ENCODE measurements at regions not wholly inside any gene's neighbourhood (a gene's known extent, or its start where the extent isn't known, plus 50 kb on each side); places are given as distances from the start of the nearest gene placed in this dataset.
"Not testable (repeated sequence)": the region's sequence is repeated elsewhere in the genome, so short reads cannot be mapped to it uniquely, and the experiment has no call there.

- DNase-seq (ENCODE audit: low read depth in 2 of 2, low spot score in 1 of 2), result no peak
Observed at GRCh38 chr11:80733361-80733760, 1292.5 kb upstream of the TENM4 start.

DNA sequence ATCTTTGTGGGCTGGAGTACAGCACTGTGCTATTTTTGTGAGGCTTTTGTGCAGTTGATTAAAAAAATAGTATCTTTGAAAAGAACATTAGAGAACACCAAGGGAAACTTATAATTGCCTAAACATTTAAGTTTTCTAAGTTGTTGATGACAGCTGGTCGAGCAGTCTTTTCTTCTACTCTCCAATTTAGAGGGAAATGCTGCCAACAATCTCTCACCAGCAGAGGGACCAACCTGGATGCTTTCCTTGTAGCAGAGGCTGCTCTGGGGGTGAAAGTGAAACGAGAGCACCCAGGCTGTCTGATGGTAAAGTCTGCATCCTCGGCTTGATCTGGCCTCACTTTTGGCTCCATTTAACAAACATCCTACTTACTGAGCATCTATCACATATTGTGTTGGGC lies 1286.5 kb upstream of the TENM4 start:
- DNase-seq (ENCODE audit: low read depth in 2 of 2, low spot score in 1 of 2), result no peak

GRCh38 chr11:80726236-80726635 lies 1285.4 kb upstream of the TENM4 start:
- DNase-seq (ENCODE audit: low read depth in 2 of 2, low spot score in 1 of 2), result no peak

DNA sequence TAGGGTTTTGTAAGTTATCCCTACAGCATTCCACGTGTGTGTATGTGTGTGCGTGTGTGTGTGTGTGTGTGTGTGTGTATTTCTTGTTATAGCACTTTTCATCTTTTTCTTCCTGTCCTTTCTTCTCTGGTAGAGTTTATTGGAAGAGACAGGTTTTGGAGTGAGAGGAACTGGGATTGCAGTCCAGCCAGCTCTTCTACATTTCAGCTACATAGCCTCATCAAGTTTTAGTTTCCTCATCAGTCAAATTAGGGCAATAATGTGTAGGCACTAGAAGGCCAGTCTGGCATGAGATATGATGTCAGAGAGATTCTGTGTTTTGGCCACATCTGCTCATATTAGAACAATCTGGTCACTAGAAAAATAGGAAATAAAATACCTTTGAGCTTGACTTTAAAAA lies 1283.5 kb upstream of the TENM4 start:
- DNase-seq (ENCODE audit: low read depth in 2 of 2, low spot score in 1 of 2), result no peak

DNA sequence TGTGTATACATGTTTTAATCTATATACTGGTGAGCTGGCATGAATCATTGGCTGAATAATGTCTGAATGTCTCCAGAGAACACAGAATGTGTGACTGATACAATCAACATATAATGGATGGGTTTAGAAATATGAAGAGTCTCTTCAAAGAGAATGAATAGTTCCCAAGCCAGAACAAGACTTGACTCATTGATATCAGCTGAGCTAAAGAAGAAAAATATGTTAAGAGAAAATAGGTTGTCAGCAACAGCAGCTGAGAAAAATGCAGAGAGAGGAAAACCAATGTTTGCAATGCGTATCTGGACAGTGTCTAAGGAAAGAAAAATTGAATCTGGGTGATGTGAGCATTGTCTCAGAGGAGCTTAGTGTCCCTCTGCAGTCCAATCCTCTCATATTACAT lies 1281.8 kb upstream of the TENM4 start:
- no peak for DNase-seq (ENCODE audit: low read depth in 2 of 2, low spot score in 1 of 2)

GRCh38 chr11:80720295-80720694 lies 1279.5 kb upstream of the TENM4 start:
- no peak for DNase-seq (ENCODE audit: low read depth in 2 of 2, low spot score in 1 of 2)

DNA sequence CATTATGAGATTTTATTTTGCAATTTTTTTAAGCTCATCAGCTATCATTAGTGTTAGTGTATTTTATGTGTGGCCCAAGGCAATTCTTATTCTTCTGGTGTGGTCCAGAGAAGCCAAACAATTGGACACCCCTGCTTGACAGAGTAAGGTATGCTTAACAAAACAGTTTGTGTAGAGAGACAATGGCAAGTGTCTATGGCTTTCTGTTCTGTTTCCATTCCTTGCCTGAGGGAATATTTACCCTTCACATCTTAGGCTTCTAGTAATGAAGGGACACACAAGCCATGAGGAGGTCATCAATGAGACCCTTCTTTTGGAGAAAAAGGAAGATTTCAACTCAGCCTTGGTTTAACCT lies 1278.4 kb upstream of the TENM4 start:
- no peak for DNase-seq (ENCODE audit: low read depth in 2 of 2, low spot score in 1 of 2)

DNA sequence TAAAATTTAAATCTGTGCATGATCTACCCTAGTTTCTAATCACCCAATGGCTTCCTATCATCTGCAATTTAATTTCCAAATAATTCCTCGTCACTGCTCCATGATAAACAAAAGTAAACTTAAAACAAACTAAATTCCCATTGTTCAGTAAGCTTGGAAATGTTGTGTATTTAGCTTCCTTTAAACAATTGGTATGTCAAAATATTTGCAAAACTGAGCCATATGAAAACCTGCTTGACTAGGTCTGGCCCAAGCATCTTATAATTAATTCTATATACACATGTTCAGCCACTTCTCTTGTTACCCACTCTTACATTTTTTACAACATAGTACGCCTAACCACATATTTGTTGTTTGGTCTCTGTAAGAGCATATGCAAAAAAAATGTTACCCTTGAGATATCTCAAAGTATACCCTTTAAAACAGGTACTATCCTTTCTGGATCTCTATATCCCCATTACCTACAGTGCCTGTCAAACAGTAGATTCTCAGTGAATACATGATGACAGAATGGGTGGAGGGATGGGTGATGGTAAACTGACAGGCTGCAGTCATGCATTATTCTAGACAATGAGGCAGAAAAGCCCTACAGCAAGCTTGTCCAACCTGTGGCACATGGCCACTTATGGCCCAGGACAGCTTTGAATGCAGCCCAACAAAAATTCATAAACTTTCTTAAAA lies 1277.9 kb upstream of the TENM4 start:
- no peak for DNase-seq (ENCODE audit: low read depth in 2 of 2, low spot score in 1 of 2)

DNA sequence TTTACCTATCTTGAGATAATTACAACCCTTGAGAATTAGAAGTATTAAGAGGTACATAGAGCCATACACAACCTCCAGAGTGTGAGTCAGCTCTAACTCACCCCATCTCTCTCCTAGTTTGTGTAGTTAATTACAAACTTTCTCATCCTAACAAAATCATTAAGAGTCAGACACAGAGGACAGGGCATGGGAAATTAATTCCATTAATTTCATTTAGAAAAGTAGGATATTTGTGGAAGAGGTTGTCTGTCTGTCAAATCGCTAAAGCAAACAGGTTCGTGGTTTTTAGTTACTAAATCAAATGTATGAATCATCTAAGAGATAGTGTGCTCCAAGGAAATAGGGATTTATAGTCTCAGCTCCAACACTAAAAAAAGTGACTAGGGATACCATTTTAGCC lies 1261.4 kb upstream of the TENM4 start:
- DNase-seq (ENCODE audit: low read depth in 2 of 2, low spot score in 1 of 2), result no peak

DNA sequence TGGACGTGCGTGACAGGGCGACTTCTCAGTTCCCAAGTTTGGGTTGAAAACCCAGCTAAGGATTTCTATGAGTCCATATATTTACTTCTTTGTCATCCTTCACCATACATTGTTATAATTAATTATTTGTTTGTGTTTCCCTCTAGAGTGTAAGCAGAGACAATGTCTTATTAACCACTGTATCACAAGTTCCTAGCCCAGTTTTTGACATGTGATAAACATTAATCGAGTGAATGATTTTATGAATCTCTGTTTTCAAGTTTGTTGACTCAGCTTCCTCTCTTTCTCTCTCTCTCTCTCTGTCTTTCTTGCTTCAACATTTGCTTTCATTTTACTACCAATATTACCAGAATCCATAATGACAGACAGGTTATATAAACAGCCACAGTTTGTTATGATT lies 1259.6 kb upstream of the TENM4 start:
- no peak for DNase-seq (ENCODE audit: low read depth in 2 of 2, low spot score in 1 of 2)

GRCh38 chr11:80699406-80700177 lies 1258.8 kb upstream of the TENM4 start:
- DNase-seq (ENCODE audit: low read depth in 2 of 2, low spot score in 1 of 2), result not testable (repeated sequence)

DNA sequence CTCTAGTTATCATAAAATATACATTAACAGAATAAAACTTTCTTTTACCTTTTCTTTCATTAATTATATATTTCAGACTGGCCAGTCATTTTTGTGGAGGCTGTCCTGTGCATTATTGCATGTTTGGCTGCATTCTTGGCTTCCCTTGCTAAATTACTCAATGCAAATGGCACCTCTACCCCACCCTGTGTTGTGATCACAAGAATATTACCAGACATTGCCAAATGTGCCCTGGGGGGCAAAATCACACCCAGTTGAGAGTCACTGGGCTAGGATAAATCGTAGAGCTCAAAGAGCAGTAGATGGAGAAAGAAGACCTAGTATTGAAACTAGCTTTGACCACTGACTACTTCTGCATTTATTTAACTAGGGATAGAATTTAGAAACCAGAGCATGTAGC lies 1257.8 kb upstream of the TENM4 start:
- DNase-seq (ENCODE audit: low read depth in 2 of 2, low spot score in 1 of 2), result no peak

GRCh38 chr11:80694385-80694784 lies 1253.6 kb upstream of the TENM4 start:
- DNase-seq (ENCODE audit: low read depth in 2 of 2, low spot score in 1 of 2), result no peak

DNA sequence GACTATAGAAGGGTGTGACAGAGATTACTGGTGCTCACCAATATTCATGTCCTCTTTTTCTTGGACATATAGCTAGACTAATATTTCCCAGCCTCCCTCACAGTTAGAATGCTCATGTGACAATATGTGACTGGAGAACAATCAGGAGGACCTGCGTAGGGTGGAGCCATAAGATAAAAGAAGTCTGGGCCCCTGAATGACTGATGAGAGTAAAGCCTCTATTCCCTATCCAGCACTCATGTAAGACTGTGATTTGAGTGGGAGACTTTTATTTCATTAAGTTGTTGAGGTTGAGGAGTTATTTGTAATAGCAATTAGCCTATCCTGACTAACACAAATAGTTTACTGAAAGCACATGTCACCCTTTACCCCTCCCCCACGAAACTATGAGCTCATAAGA lies 1247.1 kb upstream of the TENM4 start:
- no peak for DNase-seq (ENCODE audit: low read depth in 2 of 2, low spot score in 1 of 2)

- DNase-seq (ENCODE audit: low read depth in 2 of 2, low spot score in 1 of 2), result no peak
Observed at GRCh38 chr11:80686889-80687288, 1246.1 kb upstream of the TENM4 start.

- no peak for DNase-seq (ENCODE audit: low read depth in 2 of 2, low spot score in 1 of 2)
Observed at GRCh38 chr11:80673566-80673965, 1232.7 kb upstream of the TENM4 start.

DNA sequence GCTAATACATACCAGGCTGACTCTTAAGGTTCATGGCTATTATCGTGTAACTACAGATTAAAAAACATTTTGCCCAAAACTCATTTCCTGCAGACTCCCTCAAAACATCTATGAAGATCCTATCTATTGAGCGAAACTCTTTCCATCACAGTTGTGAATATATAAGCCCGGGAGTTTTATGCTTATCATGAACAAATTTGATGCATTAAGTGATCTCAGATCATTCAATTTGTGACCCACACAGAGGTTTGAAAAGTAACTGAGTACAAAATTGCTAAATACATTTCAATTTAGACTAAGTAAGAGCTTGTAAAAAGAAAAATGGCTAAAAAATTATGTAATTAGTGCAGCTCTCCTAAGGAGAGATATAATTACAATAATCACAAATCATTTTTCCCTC lies 1228.8 kb upstream of the TENM4 start:
- DNase-seq (ENCODE audit: low read depth in 2 of 2, low spot score in 1 of 2), result no peak

DNA sequence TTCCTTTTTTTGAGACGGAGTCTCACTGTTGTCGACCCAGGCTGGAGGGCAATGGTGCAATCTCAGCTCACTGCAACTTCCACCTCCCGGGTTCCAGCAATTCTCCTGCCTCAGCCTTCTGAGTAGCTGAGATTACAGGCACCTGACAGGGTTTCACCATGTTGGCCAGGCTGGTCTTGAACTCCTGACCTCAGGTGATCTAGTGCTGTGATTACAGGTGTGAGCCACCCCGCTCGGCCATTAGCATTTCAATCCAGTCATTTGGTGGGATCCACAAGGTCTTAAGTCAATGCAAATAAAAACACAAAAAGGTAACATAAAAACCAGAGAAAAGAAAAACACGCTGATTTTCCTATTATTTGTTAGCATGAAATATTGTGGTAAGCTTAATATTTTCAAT lies 1227.2 kb upstream of the TENM4 start:
- DNase-seq (ENCODE audit: low read depth in 2 of 2, low spot score in 1 of 2), result no peak

- no peak for DNase-seq (ENCODE audit: low read depth in 2 of 2, low spot score in 1 of 2)
Observed at GRCh38 chr11:80655834-80656233, 1215.0 kb upstream of the TENM4 start.

DNA sequence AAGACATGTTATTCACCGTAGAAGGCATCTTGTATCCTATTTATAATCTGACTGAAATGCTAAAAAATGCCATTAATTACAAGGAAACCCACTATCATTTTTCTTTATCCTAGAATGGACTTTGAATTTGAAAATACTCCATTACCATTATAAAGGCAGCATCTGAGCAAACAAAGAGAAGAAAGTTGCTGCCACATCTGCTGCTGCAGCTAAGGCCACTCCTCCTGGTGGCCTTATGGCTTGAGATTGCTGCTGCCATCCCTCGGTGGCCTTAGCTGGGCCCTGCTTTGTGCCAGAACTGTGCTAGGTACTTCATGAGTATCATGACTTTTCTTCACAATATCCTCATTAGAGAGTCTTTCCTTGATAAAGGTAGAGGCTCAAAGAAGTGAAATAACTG lies 1210.1 kb upstream of the TENM4 start:
- no peak for DNase-seq (ENCODE audit: low read depth in 2 of 2, low spot score in 1 of 2)

- DNase-seq (ENCODE audit: low read depth in 2 of 2, low spot score in 1 of 2), result no peak
Observed at GRCh38 chr11:80649186-80649585, 1208.4 kb upstream of the TENM4 start.

- no peak for DNase-seq (ENCODE audit: low read depth in 2 of 2, low spot score in 1 of 2)
Observed at GRCh38 chr11:80638296-80638695, 1197.5 kb upstream of the TENM4 start.

DNA sequence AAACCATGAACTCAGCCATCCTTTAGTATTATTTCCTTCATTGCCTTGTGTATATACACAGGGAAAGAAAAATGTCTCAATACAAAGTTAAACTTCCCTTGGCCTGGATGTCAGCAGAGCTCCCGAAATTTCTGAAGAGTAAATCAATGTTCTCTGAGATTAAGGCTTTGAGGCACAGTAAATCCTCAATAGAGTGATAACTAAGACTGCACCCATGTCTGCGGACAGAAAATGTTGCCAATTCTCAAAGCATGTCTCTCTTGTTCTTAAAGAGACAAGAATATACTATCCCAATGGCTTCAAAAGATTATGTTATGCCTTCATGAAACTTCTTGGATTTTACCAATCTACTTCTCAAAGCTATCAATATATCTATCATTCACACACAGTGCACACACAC lies 1196.7 kb upstream of the TENM4 start:
- no peak for DNase-seq (ENCODE audit: low read depth in 2 of 2, low spot score in 1 of 2)

Measured in stimulated activated CD8-positive, alpha-beta memory T cell treated with anti-CD3 and anti-CD28 coated beads, Interleukin-4, amount 100 ng/mL, for 1 hour (primary cell).